K562 (cell line): ENCODE measurements at regions not wholly inside any gene's neighbourhood (a gene's known extent, or its start where the extent isn't known, plus 50 kb on each side); places are given as distances from the start of the nearest gene placed in this dataset.

ENCODE experiments used
- ATAC-seq: fragments of 200-7000 bp; cut with Tn5 transposase; 3 replicates; pipeline ENCODE4 v1.9.1; 2020; ENCODE audit warnings: moderate library complexity
- BruUV-seq: library from RNA; stranded (reverse); fragments of 400-500 nt; replicated peaks from 2 replicates; lab custom pipeline; 2021; lab: Mats Ljungman, UMichigan
- CTCF ChIA-PET: fragments of 300-600 bp; formaldehyde crosslinking; extraction: SDS; loops from one replicate; lab custom pipeline; 2021; ENCODE audit warnings: low intra/inter-chr PET ratio; lab: Yijun Ruan, JAX
- POLR2A ChIA-PET: fragments of 300-600, 350-650 bp; sonication (Branson Sonifier 250); formaldehyde crosslinking; extraction: SDS; loops from one replicate; lab custom pipeline; 2021; ENCODE audit warnings: antibody characterized with exemption, inconsistent platforms; lab: Yijun Ruan, JAX
- DNase-seq, 4 experiments: peaks; one replicate each; pipeline versions ENCODE4 v3.0.0 to v3.0.0-alpha.2; 2011 to 2018; ENCODE audit warnings: low spot score in 3 of 4, mixed read lengths in 3 of 4; ENCODE audit errors: extremely low read depth in 1 of 4
- FAIRE-seq: peaks from 2 replicates; lab custom pipeline; 2011; peaks lifted over from hg19 to GRCh38; lab: Jason Lieb, UNC
- H2AFZ ChIP-seq: 2 replicates; pipeline ENCODE4 v1.6.0; 2011; ENCODE audit warnings: low read depth, low read length, control low read depth, inconsistent platforms
- H3K27ac ChIP-seq: fragments of 200-600 bp; 3 replicates; pipeline ENCODE4 v1.8.0; 2011; ENCODE audit warnings: low read depth, mild to moderate bottlenecking, control low read depth, inconsistent platforms, low read length, moderate library complexity, mixed read lengths; ENCODE audit errors: extremely low read depth
- H3K27me3 ChIP-seq, 2 experiments: fragments of 300-600 bp in 1 of 2; 2 replicates in 1 of 2; 3 replicates in 1 of 2; pipeline versions ENCODE4 v1.6.0 to v1.8.0; 2011; ENCODE audit warnings: inconsistent platforms in 2 of 2, low read length in 2 of 2, mild to moderate bottlenecking in 1 of 2, mixed read lengths in 1 of 2, moderate library complexity in 1 of 2; ENCODE audit not compliant: control insufficient read depth in 2 of 2, insufficient read depth in 2 of 2
- H3K36me3 ChIP-seq: fragments of 300-600 bp; 3 replicates; pipeline ENCODE4 v1.8.0; 2011; ENCODE audit warnings: mild to moderate bottlenecking, low read length, inconsistent platforms; ENCODE audit not compliant: control insufficient read depth, insufficient read depth
- H3K4me1 ChIP-seq, 2 experiments: fragments of 200-600 bp in 1 of 2; replicated peaks in 1 of 2; 2 replicates in 1 of 2; 3 replicates in 1 of 2; pipeline versions ENCODE4 v1.5.1 to v1.8.0; 2011; ENCODE audit warnings: inconsistent platforms in 2 of 2, low read length in 2 of 2, mild to moderate bottlenecking in 1 of 2, mixed read lengths in 1 of 2, moderate library complexity in 1 of 2; ENCODE audit not compliant: control insufficient read depth in 2 of 2, insufficient read depth in 2 of 2
- H3K4me2 ChIP-seq: 2 replicates; pipeline ENCODE4 v1.6.1; 2011; ENCODE audit warnings: low read length, control low read depth, inconsistent platforms, mixed read lengths; ENCODE audit not compliant: insufficient read depth
- H3K4me3 ChIP-seq: fragments of 200-600 bp; sonication (generic), shearing (Covaris generic); 2 replicates; pipeline ENCODE4 v1.5.1; 2016; ENCODE audit warnings: control low read depth, inconsistent platforms
- H3K79me2 ChIP-seq: fragments of 200-600 bp; 3 replicates; pipeline ENCODE4 v1.8.0; 2011; ENCODE audit warnings: low read length, inconsistent platforms; ENCODE audit not compliant: control insufficient read depth, insufficient read depth
- H3K9ac ChIP-seq, 2 experiments: 2 replicates each; pipeline versions ENCODE4 v1.6.0 to v1.6.1; 2011; ENCODE audit warnings: low read depth in 2 of 2, low read length in 2 of 2, control low read depth in 1 of 2, inconsistent platforms in 1 of 2, mild to moderate bottlenecking in 1 of 2, mixed read lengths in 1 of 2; ENCODE audit not compliant: insufficient read depth in 1 of 2
- H3K9me1 ChIP-seq: one replicate; pipeline ENCODE4 v1.6.0; 2011; ENCODE audit warnings: inconsistent platforms, mild to moderate bottlenecking, low read length, moderate library complexity; ENCODE audit not compliant: control insufficient read depth, insufficient read depth
- H3K9me3 ChIP-seq: replicated peaks from 2 replicates; pipeline ENCODE4 v1.5.1; 2011; ENCODE audit warnings: low read depth, low read length, inconsistent platforms; ENCODE audit not compliant: control insufficient read depth, insufficient read depth
- H4K20me1 ChIP-seq: replicated peaks from 2 replicates; pipeline ENCODE4 v1.6.1; 2011; ENCODE audit warnings: low read length, inconsistent platforms, mixed read lengths; ENCODE audit not compliant: control insufficient read depth, insufficient read depth
- CHD2 ChIP-seq: IDR thresholded peaks from 2 replicates; pipeline ENCODE4 v1.6.1; 2011; ENCODE audit warnings: low read depth, low read length
- CREBBP ChIP-seq: IDR thresholded peaks from one replicate; pipeline ENCODE4 v1.6.1; 2012; ENCODE audit warnings: low read depth, mild to moderate bottlenecking, control low read depth, inconsistent platforms, low read length
- ELF1 ChIP-seq: fragments of 200-800 bp; sonication (Bioruptor generic); IDR thresholded peaks from 2 replicates; pipeline ENCODE4 v1.6.1; 2016; ENCODE audit warnings: missing genetic modification characterization, missing compliant biosample characterization
- RBM15 ChIP-seq: fragments of 200-400 bp; formaldehyde crosslinking; IDR thresholded peaks from 2 replicates; pipeline ENCODE4 v1.6.1; 2018; ENCODE audit warnings: mild to moderate bottlenecking, low read length, moderate library complexity; ENCODE audit not compliant: insufficient read depth
- SMARCE1 ChIP-seq: fragments of 450-650 bp; IDR thresholded peaks from 2 replicates; pipeline ENCODE4 v1.7.1; 2016; ENCODE audit warnings: mild to moderate bottlenecking
- SPI1 ChIP-seq: IDR thresholded peaks from 2 replicates; pipeline ENCODE4 v1.6.1; 2011; ENCODE audit warnings: low read depth, low read length, control low read depth, borderline replicate concordance
- STAT5A ChIP-seq: IDR thresholded peaks from 2 replicates; pipeline ENCODE4 v1.6.1; 2012; ENCODE audit warnings: low read length, inconsistent platforms, borderline replicate concordance
- STAT5B ChIP-seq: fragments of 250-450 bp; sonication (Bioruptor Pico); IDR thresholded peaks from 2 replicates; pipeline ENCODE4 v1.8.0; 2021; ENCODE audit warnings: mild to moderate bottlenecking, inconsistent platforms
- TRIM28 ChIP-seq: fragments of 450-650 bp; IDR thresholded peaks from 2 replicates; pipeline ENCODE4 v1.6.1; 2017
- ZBTB8A ChIP-seq: fragments of 450-650 bp; IDR thresholded peaks from 2 replicates; pipeline ENCODE4 v1.6.1; 2018; ENCODE audit warnings: mild to moderate bottlenecking, moderate library complexity; ENCODE audit not compliant: partially characterized antibody
- ZNF764 ChIP-seq: fragments of 250-450 bp; sonication (Bioruptor Pico); IDR thresholded peaks from 2 replicates; pipeline ENCODE4 v1.4.0; 2020; ENCODE audit warnings: low read depth, mild to moderate bottlenecking, moderate library complexity
- WGBS: fragments of 100-300 bp; shearing (Covaris generic); methylation state at CpG from one replicate; pipeline ENCODE4 v1.1.6; 2016; ENCODE audit warnings: low coverage, mixed read lengths; ENCODE audit not compliant: insufficient coverage; ENCODE audit errors: missing lambda C conversion rate; 5-methylcytosine and 5-hydroxymethylcytosine counted together
- in situ Hi-C: fragments of 300-500 bp; cut with MboI; formaldehyde crosslinking; loops from 4 replicates; pipeline ENCODE4 v1.15.0; 2018; ENCODE audit warnings: inconsistent platforms, mixed read lengths
- intact Hi-C: fragments of 100-400 bp; cut with micrococcal nuclease; formaldehyde crosslinking; loops from 2 replicates; pipeline ENCODE4 v1.14.2; 2022

DNA sequence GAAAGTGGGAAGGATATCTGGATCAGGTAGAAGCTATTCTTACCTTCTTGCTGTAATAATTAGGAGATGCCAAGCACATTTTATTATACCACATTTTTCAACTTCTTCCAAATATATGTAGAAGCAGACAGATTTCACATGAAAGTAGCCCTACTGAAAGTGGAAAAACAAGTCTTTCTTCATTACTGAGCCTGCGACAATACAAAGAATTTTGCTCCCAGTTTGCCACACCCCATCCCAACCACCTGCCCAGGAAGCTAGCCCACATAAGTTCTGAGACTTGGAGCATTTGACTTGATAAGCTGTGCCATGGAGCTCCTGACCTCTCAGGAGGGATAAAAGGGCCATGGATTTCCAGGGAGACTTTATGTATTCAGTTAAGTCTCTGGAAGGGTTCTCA is 249.1 kb upstream of the ADCY2 start:
- intact Hi-C loops (no loop called here), in situ Hi-C loops (no loop called here)
- no TSS peak for BruUV-seq
- Histone ChIP-seq H3K36me3 (no peaks in the 10 kb centered on the region), H3K9me3 (no peaks in the 10 kb centered on the region), H3K4me3 (no peak overlapping the region), H3K9ac (no peak overlapping the region), H3K4me1 (no peaks in the 10 kb centered on the region), H3K27ac (no peak overlapping the region), H3K27me3 (no peaks in the 10 kb centered on the region), H3K79me2 (no peaks in the 10 kb centered on the region), H3K4me2 (no peak overlapping the region), H2AFZ (no peak overlapping the region), H3K9me1 (no peaks in the 10 kb centered on the region), H4K20me1 (no peaks in the 10 kb centered on the region)
- WGBS: 0% methylated on average over 1 of the region's 1 CpG
- FAIRE-seq (no peak), DNase-seq (no peak), ATAC-seq (no peak)
- TF ChIP-seq CHD2 (no peak), TRIM28 (no peak), CREBBP (no peak), ZBTB8A (no peak), ZNF764 (no peak), RBM15 (no peak), STAT5B (no peak), STAT5A (no peak), ELF1 (tag) (no peak), SMARCE1 (no peak), SPI1 (no peak)
- POLR2A ChIA-PET: no interaction called here
- CTCF ChIA-PET: no interaction called here
